Parathyroid adenoma (tissue), 2 donors: ENCODE measurements at regions not wholly inside any gene's neighbourhood (a gene's known extent, or its start where the extent isn't known, plus 50 kb on each side); places are given as distances from the start of the nearest gene placed in this dataset.

ENCODE experiments used
- H2AFZ ChIP-seq: fragments of 300-600 bp; sonication (generic); one replicate; pipeline ENCODE4 v1.7.0; 2017; ENCODE audit warnings: antibody characterized with exemption, mild to moderate bottlenecking
- H3K27ac ChIP-seq: fragments of 300-600 bp; sonication (generic); one replicate; pipeline ENCODE4 v1.7.0; 2017
- H3K27me3 ChIP-seq: fragments of 300-600 bp; sonication (generic); one replicate; pipeline ENCODE4 v1.7.0; 2017; ENCODE audit warnings: low read length; ENCODE audit not compliant: control insufficient read depth, insufficient read depth
- H3K36me3 ChIP-seq: fragments of 300-600 bp; sonication (generic); one replicate; pipeline ENCODE4 v1.7.0; 2017; ENCODE audit warnings: low read length; ENCODE audit not compliant: control insufficient read depth, insufficient read depth
- H3K4me1 ChIP-seq: fragments of 300-600 bp; sonication (generic); one replicate; pipeline ENCODE4 v1.7.0; 2017; ENCODE audit warnings: control low read depth
- H3K4me2 ChIP-seq: fragments of 300-600 bp; sonication (generic); one replicate; pipeline ENCODE4 v1.7.0; 2017; ENCODE audit warnings: low read length
- H3K4me3 ChIP-seq: fragments of 300-600 bp; sonication (generic); one replicate; pipeline ENCODE4 v1.7.0; 2017; ENCODE audit warnings: low read depth, low read length
- H3K79me2 ChIP-seq: fragments of 300-600 bp; sonication (generic); one replicate; pipeline ENCODE4 v1.7.0; 2017; ENCODE audit warnings: control low read depth
- H3K9ac ChIP-seq: fragments of 300-600 bp; sonication (generic); one replicate; pipeline ENCODE4 v1.7.0; 2017; ENCODE audit warnings: mild to moderate bottlenecking
- H3K9me3 ChIP-seq: fragments of 300-600 bp; sonication (generic); one replicate; pipeline ENCODE4 v1.7.0; 2017; ENCODE audit warnings: low read length; ENCODE audit not compliant: control insufficient read depth
- TF ChIP-seq, protein P1 (sequence below): fragments of 300-600 bp; sonication (generic); IDR thresholded peaks from one replicate; pipeline ENCODE4 v1.7.0; 2017; ENCODE audit warnings: antibody characterized with exemption, mild to moderate bottlenecking
- donor health status: primary hyperparathyroidism.

DNA sequence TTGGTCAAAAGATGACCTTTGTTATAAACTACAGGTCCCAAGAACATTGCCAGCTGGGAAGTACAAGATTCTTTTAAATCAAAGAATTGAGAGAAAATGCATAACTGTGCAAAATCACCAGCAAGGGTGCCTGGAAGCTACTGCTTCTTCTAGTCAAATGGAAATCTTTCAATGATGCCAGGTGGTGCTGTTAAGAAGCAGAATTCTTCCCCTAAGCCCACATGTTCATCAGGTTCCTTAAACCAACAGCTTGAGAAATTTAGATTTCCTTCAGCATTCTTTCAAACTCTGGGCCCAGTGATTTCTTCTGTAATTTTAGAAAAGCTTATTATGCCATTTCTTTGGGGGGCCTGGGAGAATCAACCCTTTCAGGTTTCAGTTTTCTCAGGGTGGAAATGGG lies 207.8 kb upstream of the WSCD1 start:
- H3K79me2 ChIP-seq = no peaks in the 10 kb centered on the region
- H2AFZ ChIP-seq = no peak overlapping the region
- TF ChIP-seq, protein P1, sequence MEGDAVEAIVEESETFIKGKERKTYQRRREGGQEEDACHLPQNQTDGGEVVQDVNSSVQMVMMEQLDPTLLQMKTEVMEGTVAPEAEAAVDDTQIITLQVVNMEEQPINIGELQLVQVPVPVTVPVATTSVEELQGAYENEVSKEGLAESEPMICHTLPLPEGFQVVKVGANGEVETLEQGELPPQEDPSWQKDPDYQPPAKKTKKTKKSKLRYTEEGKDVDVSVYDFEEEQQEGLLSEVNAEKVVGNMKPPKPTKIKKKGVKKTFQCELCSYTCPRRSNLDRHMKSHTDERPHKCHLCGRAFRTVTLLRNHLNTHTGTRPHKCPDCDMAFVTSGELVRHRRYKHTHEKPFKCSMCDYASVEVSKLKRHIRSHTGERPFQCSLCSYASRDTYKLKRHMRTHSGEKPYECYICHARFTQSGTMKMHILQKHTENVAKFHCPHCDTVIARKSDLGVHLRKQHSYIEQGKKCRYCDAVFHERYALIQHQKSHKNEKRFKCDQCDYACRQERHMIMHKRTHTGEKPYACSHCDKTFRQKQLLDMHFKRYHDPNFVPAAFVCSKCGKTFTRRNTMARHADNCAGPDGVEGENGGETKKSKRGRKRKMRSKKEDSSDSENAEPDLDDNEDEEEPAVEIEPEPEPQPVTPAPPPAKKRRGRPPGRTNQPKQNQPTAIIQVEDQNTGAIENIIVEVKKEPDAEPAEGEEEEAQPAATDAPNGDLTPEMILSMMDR = no peak
- no peak overlapping the region for H3K4me3 ChIP-seq
- H3K9me3 ChIP-seq = no peaks in the 10 kb centered on the region
- no peaks in the 10 kb centered on the region for H3K36me3 ChIP-seq
- H3K4me1 ChIP-seq = no peaks in the 10 kb centered on the region
- no peaks in the 10 kb centered on the region for H3K27me3 ChIP-seq
- no peak overlapping the region for H3K9ac ChIP-seq
- no peak overlapping the region for H3K4me2 ChIP-seq
- no peak overlapping the region for H3K27ac ChIP-seq

DNA sequence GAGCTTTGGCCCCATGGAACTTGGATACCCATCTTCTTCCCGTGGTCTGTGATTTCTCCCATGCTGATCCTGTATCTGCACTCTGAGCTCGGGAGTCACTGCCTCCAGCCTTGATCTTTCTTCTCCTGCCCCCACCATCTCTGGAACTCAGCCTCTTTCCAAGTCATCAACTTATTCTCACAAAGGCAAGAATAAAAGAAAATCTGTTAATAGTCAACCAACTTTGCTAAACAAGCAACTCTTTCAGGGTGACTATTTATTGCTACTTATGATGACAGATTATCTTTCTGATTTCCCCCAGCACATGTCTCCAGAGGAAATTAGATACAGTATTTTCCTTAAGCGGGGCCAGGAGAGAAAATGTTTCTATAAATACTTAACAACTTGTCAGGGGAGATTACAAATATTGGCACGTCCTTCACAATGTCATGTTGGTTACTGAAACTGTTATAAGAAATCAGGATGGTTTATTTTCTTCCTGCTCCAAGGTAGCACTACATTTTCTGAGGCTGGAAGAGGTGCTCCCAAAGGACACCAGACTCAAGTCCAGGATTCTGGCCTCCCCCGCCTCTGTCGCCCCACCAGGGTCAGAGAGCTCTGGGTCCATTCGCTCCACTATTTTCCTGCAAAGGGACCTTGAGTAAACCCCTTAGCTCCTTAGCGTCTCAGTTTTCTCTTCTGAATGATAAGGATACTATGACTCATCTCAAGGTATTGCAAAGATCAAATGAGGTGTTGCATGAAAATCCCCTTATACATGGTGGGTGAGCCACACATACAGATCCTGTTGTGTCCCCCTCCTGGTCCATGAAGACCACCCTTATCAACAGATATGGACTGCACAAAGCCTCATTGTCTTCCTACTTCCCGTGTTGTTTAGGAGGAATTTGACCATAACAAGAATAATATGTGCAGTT lies 205.2 kb upstream of the WSCD1 start:
- Histone ChIP-seq H3K27ac (no peak overlapping the region), H3K27me3 (no peaks in the 10 kb centered on the region), H3K9ac (no peak overlapping the region)

DNA sequence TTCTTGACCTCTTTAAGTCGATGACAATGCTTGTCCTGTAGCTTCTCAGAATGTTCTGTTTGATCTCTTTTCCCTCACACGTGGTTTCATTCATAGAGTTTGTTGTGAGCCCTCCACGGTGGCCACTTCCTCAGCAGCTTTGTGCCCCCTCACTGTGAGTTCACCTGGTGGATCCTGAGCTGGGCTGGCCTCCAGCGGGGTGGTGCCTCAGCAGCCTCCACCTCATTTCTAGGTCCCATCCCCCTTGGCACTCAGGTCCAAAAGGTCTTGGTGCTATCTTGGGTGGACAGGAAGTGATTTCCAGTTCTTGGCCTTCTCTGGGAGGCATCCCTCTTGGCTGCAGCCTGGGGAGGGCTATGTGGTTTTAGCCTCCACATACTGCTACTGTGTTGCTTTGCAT lies 203.2 kb upstream of the WSCD1 start:
- no peak overlapping the region for H3K4me3 ChIP-seq
- no peak overlapping the region for H3K27ac ChIP-seq
- H3K9me3 ChIP-seq = no peaks in the 10 kb centered on the region
- H3K4me1 ChIP-seq = no peaks in the 10 kb centered on the region
- no peaks in the 10 kb centered on the region for H3K36me3 ChIP-seq
- no peaks in the 10 kb centered on the region for H3K79me2 ChIP-seq
- H3K27me3 ChIP-seq = no peaks in the 10 kb centered on the region
- TF ChIP-seq, protein P1 = no peak
- no peak overlapping the region for H3K4me2 ChIP-seq
- no peak overlapping the region for H2AFZ ChIP-seq
- H3K9ac ChIP-seq = no peak overlapping the region

More for the DNA sequence above, 205.2 kb upstream of the WSCD1 start:
- no peaks in the 10 kb centered on the region for H3K79me2 ChIP-seq
- H3K4me2 ChIP-seq = no peak overlapping the region
- TF ChIP-seq, protein P1 = no peak
- H3K4me1 ChIP-seq = no peaks in the 10 kb centered on the region
- no peak overlapping the region for H2AFZ ChIP-seq
- no peaks in the 10 kb centered on the region for H3K36me3 ChIP-seq
- H3K4me3 ChIP-seq = no peak overlapping the region
- no peaks in the 10 kb centered on the region for H3K9me3 ChIP-seq

DNA sequence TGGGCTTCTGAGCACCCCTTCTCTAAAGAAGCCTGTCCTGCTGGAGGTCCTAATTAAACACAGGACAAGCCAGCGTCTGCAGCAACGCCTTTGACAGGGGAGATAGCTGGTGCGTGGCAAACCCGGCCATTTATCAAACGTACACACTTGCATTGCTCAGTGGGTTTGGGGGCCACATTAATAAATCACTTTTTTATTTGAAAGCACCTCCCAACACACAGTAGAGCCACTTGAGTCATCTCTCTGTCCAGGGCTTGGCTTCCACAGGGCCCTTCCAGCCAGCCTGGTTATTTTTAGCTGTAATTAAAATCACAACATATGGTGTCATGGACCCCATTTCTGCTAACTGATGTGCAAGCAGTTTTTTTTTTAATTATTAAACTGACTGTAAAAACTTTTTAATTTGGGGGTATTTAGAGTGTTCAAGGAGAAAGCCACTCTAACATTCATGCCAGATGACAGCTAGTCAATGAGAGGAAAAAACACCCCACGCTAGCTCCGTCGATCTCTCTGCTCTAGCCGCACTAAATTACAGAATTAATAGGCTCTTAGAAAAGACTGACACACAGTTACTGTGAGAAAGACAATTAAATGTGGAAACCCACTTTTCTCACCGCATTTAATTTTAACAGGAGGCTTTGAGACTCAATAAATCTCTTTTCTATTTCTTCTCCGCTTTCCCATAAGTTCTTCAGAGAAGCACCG lies 201.0 kb upstream of the WSCD1 start:
- H3K9me3 ChIP-seq = no peaks in the 10 kb centered on the region
- H3K9ac ChIP-seq = no peak overlapping the region
- H3K36me3 ChIP-seq = no peaks in the 10 kb centered on the region
- no peak overlapping the region for H3K27ac ChIP-seq
- H3K4me2 ChIP-seq = no peak overlapping the region
- H3K27me3 ChIP-seq = no peaks in the 10 kb centered on the region
- no peaks in the 10 kb centered on the region for H3K4me1 ChIP-seq
- no peak overlapping the region for H2AFZ ChIP-seq
- no peak overlapping the region for H3K4me3 ChIP-seq
- TF ChIP-seq, protein P1 = no peak
- no peaks in the 10 kb centered on the region for H3K79me2 ChIP-seq
